ENCODE measurements at regions not wholly inside any gene's neighbourhood (a gene's known extent, or its start where the extent isn't known, plus 50 kb on each side); places are given as distances from the start of the nearest gene placed in this dataset.

DNA sequence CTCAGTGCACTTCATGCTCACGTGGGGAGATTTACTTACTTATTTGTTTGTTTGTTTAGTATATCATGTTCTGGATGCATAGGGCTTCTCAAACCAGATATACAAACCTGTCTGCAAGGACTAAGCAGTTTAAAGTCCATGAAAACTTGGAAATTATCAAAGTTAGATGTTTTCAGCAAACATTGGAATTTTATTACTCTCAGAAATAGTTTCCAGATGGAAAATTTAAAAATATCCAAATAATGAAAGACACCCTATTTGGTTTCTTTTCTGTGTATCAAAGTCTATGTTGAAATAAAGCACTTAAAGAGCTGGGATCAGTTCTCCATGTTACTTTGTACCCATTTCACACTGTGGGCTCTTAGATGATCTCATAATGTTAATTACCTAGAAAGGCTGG is 312.1 kb downstream of the PPP1R2C start:
- Mint-ChIP-seq H3K27me3 (no peaks in the 10 kb centered on the region), H3K4me3 (no peak overlapping the region), H3K4me1 (no peaks in the 10 kb centered on the region), H3K27ac (no peak overlapping the region), H3K9me3 (ENCODE audit: low read depth) (no peaks in the 10 kb centered on the region), H3K36me3 (ENCODE audit: low read depth) (no peaks in the 10 kb centered on the region)
- no peak for DNase-seq
- ChIA-PET CTCF (no interaction called here), POLR2A (no interaction called here)
- intact Hi-C loops (cut with DNase I, micrococcal nuclease), result no loop called here
- no peak for ATAC-seq

DNA sequence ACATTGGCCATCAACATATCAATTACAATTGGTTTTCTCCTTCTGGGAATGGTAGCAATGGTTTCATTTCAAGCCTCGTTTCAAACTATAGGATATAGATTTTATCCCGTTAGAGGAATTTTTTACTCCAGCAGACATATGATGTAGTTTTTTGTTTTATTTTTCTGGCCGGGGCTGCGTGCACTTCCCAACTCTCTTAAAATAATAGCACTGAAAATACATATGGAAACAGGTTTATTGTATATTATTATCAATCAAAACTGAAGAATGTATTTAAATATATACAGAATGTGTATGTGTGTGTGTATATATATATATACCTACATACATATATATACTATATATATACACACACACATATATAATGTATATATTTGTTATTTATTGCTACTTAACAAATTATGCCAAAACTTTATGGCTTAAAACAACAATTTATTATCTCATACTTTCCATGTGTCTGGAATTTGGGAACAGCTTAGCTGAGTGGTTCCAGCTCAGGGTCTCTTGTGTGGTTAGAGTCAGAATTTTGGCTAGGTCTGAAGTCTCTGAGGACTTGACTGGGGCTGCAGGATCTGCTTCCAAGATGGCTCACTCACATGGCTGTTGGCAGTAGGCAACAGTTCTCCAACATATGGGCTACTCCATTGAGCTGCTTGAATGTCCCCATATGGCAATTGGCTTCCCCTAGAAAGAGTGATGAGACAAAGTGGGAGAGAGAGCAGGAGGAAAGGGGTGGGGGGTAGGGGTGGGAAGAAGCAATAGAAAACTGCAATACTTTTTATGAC is 314.1 kb downstream of the PPP1R2C start:
- no peak for DNase-seq
- no peaks in the 10 kb centered on the region for H3K9me3 Mint-ChIP-seq (ENCODE audit: low read depth)
- ATAC-seq, result no peak
- ChIA-PET CTCF (no interaction called here), POLR2A (no interaction called here)
- no peaks in the 10 kb centered on the region for H3K27me3 Mint-ChIP-seq
- intact Hi-C loops (cut with DNase I, micrococcal nuclease), result no loop called here
- H3K36me3 Mint-ChIP-seq (ENCODE audit: low read depth), result no peaks in the 10 kb centered on the region
- H3K4me3 Mint-ChIP-seq, result no peak overlapping the region
- no peaks in the 10 kb centered on the region for H3K4me1 Mint-ChIP-seq
- H3K27ac Mint-ChIP-seq, result no peak overlapping the region

DNA sequence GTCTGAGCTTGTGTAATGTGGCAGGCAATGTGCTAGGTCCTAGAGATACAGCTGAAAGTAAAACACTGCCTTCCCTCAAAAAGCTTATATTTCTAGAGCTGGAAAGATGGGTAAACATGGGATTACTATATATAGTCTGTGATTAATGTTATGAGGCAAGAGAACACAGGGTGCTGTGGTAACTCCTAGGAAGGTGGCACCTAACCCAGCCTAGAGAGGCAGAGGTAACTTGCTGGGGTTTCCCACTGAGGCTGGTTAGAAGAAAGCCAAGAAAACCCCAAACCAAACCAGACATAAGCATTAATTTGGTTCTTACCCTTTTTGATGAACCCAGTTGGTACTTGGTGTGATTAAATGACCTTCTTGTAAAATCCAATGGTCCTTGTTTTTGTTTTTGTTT is 315.0 kb downstream of the PPP1R2C start:
- DNase-seq (no peak), ATAC-seq (no peak)
- no peaks in the 10 kb centered on the region for H3K36me3 Mint-ChIP-seq (ENCODE audit: low read depth)
- no peak overlapping the region for H3K27ac Mint-ChIP-seq
- no peak overlapping the region for H3K4me3 Mint-ChIP-seq
- H3K27me3 Mint-ChIP-seq, result no peaks in the 10 kb centered on the region
- ChIA-PET POLR2A (no interaction called here), CTCF (no interaction called here)
- no peaks in the 10 kb centered on the region for H3K4me1 Mint-ChIP-seq
- intact Hi-C loops (cut with DNase I, micrococcal nuclease), result no loop called here
- H3K9me3 Mint-ChIP-seq (ENCODE audit: low read depth), result no peaks in the 10 kb centered on the region

DNA sequence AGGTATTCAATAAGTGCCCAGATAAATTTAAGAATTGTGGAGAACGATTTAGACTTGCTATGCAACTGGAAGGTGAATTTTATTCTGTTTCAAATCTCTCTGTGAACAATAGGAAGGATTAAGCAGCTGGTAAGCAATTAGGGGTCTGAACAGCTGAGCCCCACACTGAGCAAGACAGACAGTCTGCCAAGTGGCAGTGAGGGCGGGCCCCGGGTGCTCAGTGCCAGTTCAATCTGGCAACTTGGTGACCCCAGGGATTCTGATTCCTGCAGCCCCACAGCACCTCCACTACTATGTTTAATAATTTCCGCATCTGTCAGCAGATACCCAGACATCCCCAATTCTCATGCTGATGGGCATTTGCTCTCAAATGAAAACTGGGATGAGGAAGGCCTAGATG is 317.3 kb downstream of the PPP1R2C start:
- no peaks in the 10 kb centered on the region for H3K27me3 Mint-ChIP-seq
- no peaks in the 10 kb centered on the region for H3K4me1 Mint-ChIP-seq
- ChIA-PET CTCF (no interaction called here), POLR2A (no interaction called here)
- no peak for DNase-seq
- ATAC-seq, result no peak
- H3K4me3 Mint-ChIP-seq, result no peak overlapping the region
- no peaks in the 10 kb centered on the region for H3K36me3 Mint-ChIP-seq (ENCODE audit: low read depth)
- intact Hi-C loops (cut with DNase I, micrococcal nuclease), result no loop called here
- H3K9me3 Mint-ChIP-seq (ENCODE audit: low read depth), result no peaks in the 10 kb centered on the region
- H3K27ac Mint-ChIP-seq, result no peak overlapping the region

DNA sequence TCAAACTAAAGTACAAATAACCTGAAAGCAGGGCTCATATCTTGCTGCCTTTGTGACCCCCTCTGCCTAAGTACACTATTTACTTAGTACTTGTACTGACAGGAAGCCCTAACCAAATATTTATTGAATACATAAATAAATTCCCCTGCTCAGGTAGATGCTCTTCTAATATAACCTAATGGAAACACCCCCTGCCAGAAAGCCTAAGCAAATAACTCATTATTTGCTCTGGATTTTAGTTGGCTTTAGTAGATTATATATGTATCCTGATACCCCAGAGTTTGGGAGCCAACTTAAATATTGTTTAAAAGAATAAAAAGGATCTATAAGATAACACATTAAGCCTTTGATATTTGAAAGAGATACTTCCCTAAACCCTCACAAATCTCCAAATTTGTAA is 318.2 kb downstream of the PPP1R2C start:
- Mint-ChIP-seq H3K36me3 (ENCODE audit: low read depth) (no peaks in the 10 kb centered on the region), H3K27me3 (no peaks in the 10 kb centered on the region), H3K27ac (no peak overlapping the region), H3K4me1 (no peaks in the 10 kb centered on the region), H3K4me3 (no peak overlapping the region), H3K9me3 (ENCODE audit: low read depth) (no peaks in the 10 kb centered on the region)
- POLR2A ChIA-PET, result no interaction called here
- CTCF ChIA-PET, result no interaction called here
- intact Hi-C loops (cut with DNase I, micrococcal nuclease), result no loop called here
- DNase-seq, result no peak
- ATAC-seq, result no peak

DNA sequence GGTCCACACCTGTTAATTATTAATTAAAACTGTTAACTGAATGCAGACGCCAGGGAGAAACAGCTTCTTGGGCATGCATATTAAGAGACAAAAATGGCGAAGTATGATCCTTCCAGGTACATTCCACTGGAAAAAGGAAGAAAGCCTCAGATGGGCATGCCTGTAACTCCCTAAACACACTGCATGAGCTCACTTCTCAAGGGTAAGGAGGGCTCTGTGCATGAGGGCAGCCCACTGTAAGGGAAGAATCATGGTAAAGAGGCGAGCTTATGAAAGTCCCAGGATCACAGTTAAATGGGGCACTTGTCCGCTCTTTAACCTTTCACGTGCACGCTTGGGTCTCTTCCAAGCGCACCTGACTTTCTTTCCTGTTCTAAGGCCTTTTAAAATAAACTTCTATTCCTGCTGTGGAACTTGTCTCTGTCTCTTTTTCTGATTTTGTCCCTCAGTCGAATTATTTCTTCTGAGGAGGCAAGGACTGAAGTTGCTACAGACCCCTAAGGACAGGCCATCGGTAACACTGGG is 321.7 kb downstream of the PPP1R2C start:
- Mint-ChIP-seq H3K9me3 (ENCODE audit: low read depth) (no peaks in the 10 kb centered on the region), H3K27ac (no peak overlapping the region), H3K27me3 (no peaks in the 10 kb centered on the region), H3K4me1 (no peaks in the 10 kb centered on the region), H3K4me3 (no peak overlapping the region), H3K36me3 (ENCODE audit: low read depth) (no peaks in the 10 kb centered on the region)
- intact Hi-C loops (cut with DNase I, micrococcal nuclease), result no loop called here
- CTCF ChIA-PET, result no interaction called here
- no peak for ATAC-seq
- DNase-seq, result no peak
- POLR2A ChIA-PET, result no interaction called here

DNA sequence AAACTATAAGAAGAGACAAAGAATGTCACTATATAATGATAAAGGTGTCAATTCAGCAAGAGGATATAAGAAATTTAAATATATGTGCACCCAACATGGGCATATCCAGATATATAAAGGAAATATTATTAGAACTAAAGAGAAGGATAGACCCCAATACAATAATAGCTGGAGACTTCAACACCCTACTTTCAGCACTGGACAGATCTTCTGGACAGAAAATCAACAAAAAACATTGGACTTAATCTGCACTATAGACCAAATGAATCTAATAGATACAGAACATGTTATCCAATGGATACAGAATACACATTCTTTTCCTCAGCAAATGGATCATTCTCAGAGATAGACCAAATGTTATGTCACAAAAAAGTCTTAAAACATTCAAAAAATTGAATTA is 327.7 kb downstream of the PPP1R2C start:
- ATAC-seq, result no peak

DNA sequence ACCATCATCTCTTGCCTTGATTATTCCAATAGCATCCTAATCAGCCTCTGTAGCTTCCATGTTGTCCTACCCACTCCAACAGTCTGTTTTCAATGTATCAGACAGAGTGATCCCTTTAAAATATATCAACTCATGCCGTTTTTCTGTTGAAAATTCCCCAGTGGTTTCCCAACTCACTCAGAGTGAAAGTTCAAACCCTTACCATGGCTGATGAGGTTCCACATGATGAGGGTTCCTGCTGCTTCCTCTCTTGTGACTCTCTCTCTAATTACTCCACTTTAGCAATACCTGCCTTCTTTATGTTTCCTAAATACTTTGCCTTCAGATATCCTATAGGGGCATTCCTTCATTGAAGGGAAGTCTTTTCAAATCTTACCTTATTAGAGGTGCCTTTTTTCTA is 334.7 kb downstream of the PPP1R2C start:
- Mint-ChIP-seq H3K9me3 (ENCODE audit: low read depth) (peaks cover 5% of the 10 kb centered on the region), H3K27ac (no peak overlapping the region), H3K4me1 (peaks cover 2% of the 10 kb centered on the region), H3K27me3 (no peaks in the 10 kb centered on the region), H3K4me3 (no peak overlapping the region), H3K36me3 (ENCODE audit: low read depth) (no peaks in the 10 kb centered on the region)
- ATAC-seq, result no peak
- intact Hi-C loops (cut with DNase I, micrococcal nuclease), result no loop called here
- CTCF ChIA-PET, result no interaction called here
- POLR2A ChIA-PET, result no interaction called here
- no peak for DNase-seq

More for the DNA sequence above, 327.7 kb downstream of the PPP1R2C start:
- Mint-ChIP-seq H3K27ac (no peak overlapping the region), H3K4me3 (no peak overlapping the region), H3K4me1 (no peaks in the 10 kb centered on the region), H3K36me3 (ENCODE audit: low read depth) (no peaks in the 10 kb centered on the region), H3K27me3 (no peaks in the 10 kb centered on the region), H3K9me3 (ENCODE audit: low read depth) (no peaks in the 10 kb centered on the region)
- intact Hi-C loops (cut with DNase I, micrococcal nuclease), result no loop called here
- POLR2A ChIA-PET, result no interaction called here
- DNase-seq, result no peak
- CTCF ChIA-PET, result no interaction called here

DNA sequence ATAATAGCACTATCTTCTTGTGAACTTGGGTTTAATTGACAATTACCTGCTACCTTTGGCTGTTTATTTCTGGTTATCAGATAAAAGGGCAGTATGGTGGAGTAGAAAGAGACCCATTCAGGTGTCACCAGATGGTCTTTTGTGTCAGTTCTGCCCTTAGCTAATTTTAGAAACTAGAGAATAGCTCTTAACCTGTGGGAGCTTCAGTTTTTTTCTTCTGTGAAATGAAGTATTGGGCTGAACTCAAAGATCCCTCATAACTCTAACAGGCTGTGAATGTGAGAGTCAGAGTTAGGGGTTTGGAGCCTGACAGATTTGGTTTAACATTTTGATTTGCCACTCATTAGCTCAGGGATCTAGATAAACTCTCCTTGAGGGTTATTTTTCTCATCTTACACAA is 335.2 kb downstream of the PPP1R2C start:
- H3K4me3 Mint-ChIP-seq, result no peak overlapping the region
- no peak for ATAC-seq

DNA sequence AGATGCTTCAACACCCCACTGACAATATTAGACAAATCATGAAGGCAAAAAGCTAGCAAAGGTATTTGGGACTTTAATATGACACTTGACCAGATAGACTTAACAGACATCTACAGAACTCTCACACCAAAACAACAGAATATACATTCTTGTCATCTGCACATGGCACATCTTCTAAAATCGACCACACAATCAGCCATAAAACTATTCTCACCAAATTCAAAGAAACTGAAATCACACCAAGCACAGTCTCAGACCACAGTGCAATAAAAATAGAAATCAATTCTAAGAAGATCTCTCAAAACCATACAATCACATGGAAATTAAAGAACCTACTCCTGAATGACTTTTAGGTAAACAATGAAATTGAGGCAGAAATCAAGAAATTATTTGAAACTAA is 340.8 kb downstream of the PPP1R2C start:
- POLR2A ChIA-PET, result no interaction called here
- ATAC-seq, result no peak

More for the DNA sequence above, 335.2 kb downstream of the PPP1R2C start:
- ChIA-PET POLR2A (no interaction called here), CTCF (no interaction called here)
- Mint-ChIP-seq H3K36me3 (ENCODE audit: low read depth) (no peaks in the 10 kb centered on the region), H3K9me3 (ENCODE audit: low read depth) (peaks cover 5% of the 10 kb centered on the region), H3K4me1 (peaks cover 2% of the 10 kb centered on the region), H3K27ac (no peak overlapping the region), H3K27me3 (no peaks in the 10 kb centered on the region)
- intact Hi-C loops (cut with DNase I, micrococcal nuclease), result no loop called here
- DNase-seq, result no peak

DNA sequence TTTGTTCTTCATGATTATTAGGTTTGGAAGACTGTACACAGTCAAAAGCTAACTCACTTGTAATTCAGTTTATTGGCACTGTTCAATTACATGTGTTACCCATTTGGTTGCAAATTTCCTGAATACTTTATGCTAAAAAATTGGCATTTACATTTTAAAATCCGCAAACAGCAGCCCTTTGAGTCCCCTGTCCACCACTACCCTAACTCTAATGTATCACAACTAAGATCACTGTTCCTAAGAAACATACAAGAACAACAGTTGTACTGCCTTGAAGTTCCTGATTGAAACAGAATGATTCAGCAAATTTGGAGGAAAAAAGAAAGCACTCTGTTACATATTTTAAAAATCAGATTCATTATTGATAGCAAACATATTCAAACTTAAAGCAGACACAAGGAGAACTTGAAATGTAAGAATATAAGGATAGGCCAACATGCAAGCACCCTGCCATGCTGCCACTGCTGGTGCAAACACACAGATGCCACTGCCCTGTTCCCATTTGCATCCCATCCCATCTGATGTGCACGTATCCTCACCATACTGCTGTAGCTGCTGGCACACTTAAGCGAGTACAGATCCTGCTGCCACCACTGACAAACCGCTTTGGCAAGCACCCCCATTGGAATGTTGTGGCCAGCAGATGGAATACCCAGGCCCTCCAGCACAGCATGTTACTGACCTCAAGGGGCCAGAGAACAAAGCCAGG is 343.4 kb downstream of the PPP1R2C start:
- CTCF ChIA-PET, result no interaction called here
- Mint-ChIP-seq H3K9me3 (ENCODE audit: low read depth) (peaks cover 6% of the 10 kb centered on the region), H3K27me3 (no peaks in the 10 kb centered on the region), H3K36me3 (ENCODE audit: low read depth) (no peaks in the 10 kb centered on the region), H3K4me1 (peaks cover 6% of the 10 kb centered on the region), H3K4me3 (no peak overlapping the region), H3K27ac (no peak overlapping the region)
- ATAC-seq (no peak), DNase-seq (no peak)
- intact Hi-C loops (cut with DNase I, micrococcal nuclease), result no loop called here
- POLR2A ChIA-PET, result no interaction called here

More for the DNA sequence above, 340.8 kb downstream of the PPP1R2C start:
- no peak for DNase-seq
- peaks cover 6% of the 10 kb centered on the region for H3K9me3 Mint-ChIP-seq (ENCODE audit: low read depth)
- H3K4me1 Mint-ChIP-seq, result peaks cover 6% of the 10 kb centered on the region
- intact Hi-C loops (cut with DNase I, micrococcal nuclease), result no loop called here
- CTCF ChIA-PET, result no interaction called here
- no peak overlapping the region for H3K27ac Mint-ChIP-seq
- H3K36me3 Mint-ChIP-seq (ENCODE audit: low read depth), result no peaks in the 10 kb centered on the region
- H3K4me3 Mint-ChIP-seq, result no peak overlapping the region
- no peaks in the 10 kb centered on the region for H3K27me3 Mint-ChIP-seq

DNA sequence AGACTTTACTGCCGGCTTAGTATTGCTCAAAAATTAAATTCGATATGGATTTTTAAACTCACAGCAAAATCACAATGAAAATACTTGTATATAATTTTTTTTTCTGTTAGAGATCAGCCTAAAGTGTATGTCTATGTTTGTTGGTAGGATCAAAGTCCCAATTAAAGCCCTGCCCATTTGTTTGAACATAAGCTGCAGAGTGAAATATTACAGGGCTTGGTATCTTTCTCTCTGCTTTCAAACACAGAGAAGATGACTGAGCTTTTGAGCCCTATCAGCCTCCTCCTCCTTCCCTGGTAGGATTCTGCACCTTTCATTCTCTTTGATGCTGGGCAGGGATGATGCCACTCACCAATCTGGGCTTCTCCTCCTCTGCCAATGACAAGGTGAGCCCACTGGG is 345.4 kb downstream of the PPP1R2C start:
- POLR2A ChIA-PET, result no interaction called here
- CTCF ChIA-PET, result no interaction called here

More for the DNA sequence above, 345.4 kb downstream of the PPP1R2C start:
- Mint-ChIP-seq H3K27ac (no peak overlapping the region), H3K36me3 (ENCODE audit: low read depth) (no peaks in the 10 kb centered on the region), H3K27me3 (no peaks in the 10 kb centered on the region), H3K4me1 (peaks cover 5% of the 10 kb centered on the region), H3K4me3 (no peak overlapping the region), H3K9me3 (ENCODE audit: low read depth) (peaks cover 6% of the 10 kb centered on the region)
- intact Hi-C loops (cut with DNase I, micrococcal nuclease), result no loop called here
- ATAC-seq, result no peak
- DNase-seq, result no peak

Measured in activated CD4-positive, alpha-beta T cell treated with anti-CD3 and anti-CD28 coated beads for 36 hours (primary cell).